Skeletal muscle tissue (tissue), 3 donors: ENCODE measurements at regions not wholly inside any gene's neighbourhood (a gene's known extent, or its start where the extent isn't known, plus 50 kb on each side); places are given as distances from the start of the nearest gene placed in this dataset.

Source experiments
- H3K27ac ChIP-seq: one replicate; pipeline ENCODE4 v1.7.0; 2013; ENCODE audit warnings: mild to moderate bottlenecking, low read depth, low read length, inconsistent platforms
- H3K27me3 ChIP-seq, 3 donors: one replicate each; pipeline ENCODE4 v1.7.0; 2013; ENCODE audit warnings: low read length in 3 of 3; ENCODE audit not compliant: control insufficient read depth in 3 of 3, insufficient read depth in 3 of 3
- H3K36me3 ChIP-seq, 3 donors: one replicate each; pipeline ENCODE4 v1.7.0; 2013; ENCODE audit warnings: low read length in 3 of 3; ENCODE audit not compliant: control insufficient read depth in 3 of 3, insufficient read depth in 3 of 3
- H3K4me1 ChIP-seq, 3 donors: one replicate each; pipeline ENCODE4 v1.7.0; 2013; ENCODE audit warnings: low read length in 3 of 3, mild to moderate bottlenecking in 3 of 3; ENCODE audit not compliant: control insufficient read depth in 3 of 3, insufficient read depth in 3 of 3
- H3K4me3 ChIP-seq, 3 donors: one replicate each; pipeline ENCODE4 v1.7.0; 2013; ENCODE audit warnings: low read length in 3 of 3
- H3K9ac ChIP-seq, 3 donors: one replicate each; pipeline ENCODE4 v1.7.0; 2013; ENCODE audit warnings: low read length in 3 of 3, mild to moderate bottlenecking in 3 of 3, moderate library complexity in 2 of 3, low read depth in 1 of 3
- H3K9me3 ChIP-seq, 3 donors: one replicate each; pipeline ENCODE4 v1.7.0; 2013; ENCODE audit warnings: low read length in 3 of 3; ENCODE audit not compliant: control insufficient read depth in 3 of 3
- donor health status: Osteomylitis.

GRCh38 chr20:60629206-60629605, 622.9 kb upstream of the CDH4 start:
- Histone ChIP-seq H3K27me3 (peaks cover 0 to 4% (median 0%) of the 10 kb centered on the region in 3 donors), H3K4me3 (no peak overlapping the region), H3K36me3 (no peaks in the 10 kb centered on the region), H3K27ac (no peak overlapping the region), H3K9me3 (no peaks in the 10 kb centered on the region), H3K9ac (no peak overlapping the region), H3K4me1 (no peaks in the 10 kb centered on the region)

DNA sequence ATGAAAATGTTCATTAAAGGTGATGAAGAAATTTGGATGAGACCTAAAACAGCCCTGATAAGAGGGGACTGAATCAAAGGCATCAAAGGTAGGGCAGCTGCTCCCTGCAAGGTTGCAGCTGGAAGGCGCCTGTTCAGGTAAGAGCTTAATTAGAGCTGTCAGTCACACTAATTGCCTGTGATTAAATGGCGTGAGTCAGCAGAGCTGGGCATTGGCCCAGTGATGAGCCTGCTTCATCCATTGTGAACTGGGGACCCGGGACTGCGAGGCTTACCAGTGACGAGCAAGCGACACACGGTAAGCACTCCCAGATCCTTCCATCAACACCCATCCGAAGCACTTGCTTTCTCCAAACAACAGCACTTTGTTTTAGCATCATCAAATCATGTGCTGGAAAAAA, 621.5 kb upstream of the CDH4 start:
- no peak overlapping the region for H3K4me3 ChIP-seq
- H3K9ac ChIP-seq, result no peak overlapping the region
- H3K36me3 ChIP-seq, result no peaks in the 10 kb centered on the region
- no peak overlapping the region for H3K27ac ChIP-seq
- H3K4me1 ChIP-seq, result no peaks in the 10 kb centered on the region
- H3K9me3 ChIP-seq, result no peaks in the 10 kb centered on the region
- H3K27me3 ChIP-seq, result peaks cover 0 to 10% (median 0%) of the 10 kb centered on the region in 3 donors

DNA sequence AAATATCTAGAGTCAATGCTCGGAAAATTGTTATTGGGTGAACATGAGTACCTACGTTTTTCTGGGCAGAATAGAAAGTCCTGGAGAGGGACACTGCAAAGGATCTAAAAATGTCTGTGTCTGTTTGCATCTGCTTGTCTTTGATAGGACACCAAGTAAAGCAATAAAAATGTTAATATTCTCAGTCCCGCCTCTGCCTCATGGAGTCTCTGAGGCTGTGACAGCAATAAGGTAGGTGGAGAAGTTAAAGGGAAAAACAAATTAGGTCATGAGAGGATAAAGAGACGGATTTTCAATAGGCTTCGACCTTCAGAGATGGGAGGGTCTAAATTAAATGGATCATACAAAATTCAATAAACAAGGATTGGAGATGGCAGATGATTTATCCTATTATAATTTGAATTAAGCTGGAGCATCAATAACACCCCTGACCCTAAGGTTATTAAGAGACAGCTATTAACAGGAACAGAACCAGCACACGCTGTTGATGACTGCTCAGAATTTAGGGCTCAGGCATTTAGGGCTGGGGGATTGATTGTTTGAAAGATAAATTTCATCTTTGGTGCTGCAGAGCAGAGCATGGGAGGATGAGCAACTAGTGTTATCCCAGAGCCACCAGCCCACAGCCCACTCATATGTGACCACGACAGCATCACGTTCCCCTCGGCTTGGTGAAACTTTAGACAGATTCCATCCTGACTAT, 620.3 kb upstream of the CDH4 start:
- no peak overlapping the region for H3K4me3 ChIP-seq
- H3K4me1 ChIP-seq, result no peaks in the 10 kb centered on the region
- no peak overlapping the region for H3K27ac ChIP-seq
- H3K9me3 ChIP-seq, result no peaks in the 10 kb centered on the region
- no peaks in the 10 kb centered on the region for H3K36me3 ChIP-seq
- H3K9ac ChIP-seq, result no peak overlapping the region
- peaks cover 0 to 10% (median 0%) of the 10 kb centered on the region in 3 donors for H3K27me3 ChIP-seq

GRCh38 chr20:60632391-60633262, 619.4 kb upstream of the CDH4 start:
- Histone ChIP-seq H3K36me3 (no peaks in the 10 kb centered on the region), H3K27me3 (peaks cover 0 to 10% (median 0%) of the 10 kb centered on the region in 3 donors), H3K4me1 (no peaks in the 10 kb centered on the region), H3K9ac (no peak overlapping the region), H3K27ac (no peak overlapping the region), H3K9me3 (no peaks in the 10 kb centered on the region), H3K4me3 (no peak overlapping the region)

- peaks cover 0 to 6% (median 0%) of the 10 kb centered on the region in 3 donors for H3K27me3 ChIP-seq
- H3K9ac ChIP-seq, result no peak overlapping the region
- H3K4me3 ChIP-seq, result no peak overlapping the region
- H3K4me1 ChIP-seq, result no peaks in the 10 kb centered on the region
- H3K9me3 ChIP-seq, result no peaks in the 10 kb centered on the region
- H3K27ac ChIP-seq, result no peak overlapping the region
- no peaks in the 10 kb centered on the region for H3K36me3 ChIP-seq
Measured at GRCh38 chr20:60634491-60635172, 617.4 kb upstream of the CDH4 start.

- H3K36me3 ChIP-seq, result no peaks in the 10 kb centered on the region
- H3K27ac ChIP-seq, result no peak overlapping the region
- peaks cover 0 to 6% (median 0%) of the 10 kb centered on the region in 3 donors for H3K27me3 ChIP-seq
- H3K9ac ChIP-seq, result no peak overlapping the region
- H3K4me3 ChIP-seq, result no peak overlapping the region
- no peaks in the 10 kb centered on the region for H3K9me3 ChIP-seq
- no peaks in the 10 kb centered on the region for H3K4me1 ChIP-seq
Measured at GRCh38 chr20:60636417-60636816, 615.6 kb upstream of the CDH4 start.

DNA sequence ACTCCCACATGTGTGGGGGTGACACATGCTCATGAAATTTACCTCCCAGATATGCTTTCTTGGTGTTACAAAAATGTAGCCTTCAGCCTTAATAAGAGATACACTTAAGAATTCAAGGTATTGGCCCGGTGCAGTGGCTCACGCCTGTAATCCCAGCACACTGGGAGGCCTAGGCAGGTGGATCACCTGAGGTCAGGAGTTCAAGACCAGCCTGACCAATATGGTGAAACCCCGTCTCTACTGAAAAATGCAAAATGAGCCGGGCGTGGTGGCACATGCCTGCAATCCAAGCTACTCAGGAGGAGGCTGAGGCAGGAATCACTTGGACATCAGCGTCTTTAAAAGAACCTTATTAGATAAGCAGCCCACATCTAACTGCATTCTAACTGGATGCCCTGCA, 614.3 kb upstream of the CDH4 start:
- peaks cover 0 to 6% (median 0%) of the 10 kb centered on the region in 3 donors for H3K27me3 ChIP-seq
- H3K36me3 ChIP-seq, result no peaks in the 10 kb centered on the region
- no peaks in the 10 kb centered on the region for H3K9me3 ChIP-seq
- H3K9ac ChIP-seq, result no peak overlapping the region
- no peak overlapping the region for H3K4me3 ChIP-seq
- H3K27ac ChIP-seq, result no peak overlapping the region
- peaks cover 0 to 2% (median 0%) of the 10 kb centered on the region in 3 donors for H3K4me1 ChIP-seq

DNA sequence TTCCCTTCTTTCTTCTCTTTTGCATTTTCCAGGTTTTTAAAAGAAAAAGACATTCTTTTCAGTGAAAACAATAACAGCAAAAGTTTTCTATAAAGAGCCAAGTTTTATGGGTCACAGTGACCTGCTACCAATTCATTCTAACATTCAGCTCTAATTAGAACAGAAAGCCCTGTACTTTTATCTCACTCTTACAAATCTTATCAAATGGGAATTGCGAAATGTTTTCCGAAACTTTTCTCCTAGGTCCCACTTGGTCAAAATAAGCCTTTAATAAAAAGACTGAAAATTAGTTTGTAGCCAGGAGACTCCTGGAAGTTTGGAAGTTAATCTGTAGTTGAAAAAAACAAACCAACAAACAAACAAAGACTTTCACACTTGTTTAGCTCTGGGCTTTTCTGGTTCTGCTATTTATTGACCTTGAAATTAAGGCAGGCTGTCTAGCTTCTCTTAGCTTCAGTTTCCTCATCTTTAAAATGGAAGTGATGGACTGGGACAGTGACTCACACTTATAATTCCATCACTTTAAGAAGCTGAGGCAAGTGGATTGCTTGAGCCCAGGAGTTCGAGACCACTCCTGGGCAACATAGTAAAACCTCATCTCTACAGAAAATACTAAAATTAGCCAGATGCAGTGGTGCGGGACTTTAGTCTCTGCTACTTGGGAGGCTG, 613.5 kb upstream of the CDH4 start:
- no peaks in the 10 kb centered on the region for H3K9me3 ChIP-seq
- H3K27ac ChIP-seq, result no peak overlapping the region
- no peak overlapping the region for H3K4me3 ChIP-seq
- no peaks in the 10 kb centered on the region for H3K36me3 ChIP-seq
- H3K27me3 ChIP-seq, result peaks cover 0 to 6% (median 0%) of the 10 kb centered on the region in 3 donors
- no peak overlapping the region for H3K9ac ChIP-seq
- peaks cover 0 to 2% (median 0%) of the 10 kb centered on the region in 3 donors for H3K4me1 ChIP-seq

GRCh38 chr20:60641879-60642447, 610.1 kb upstream of the CDH4 start:
- Histone ChIP-seq H3K4me1 (peaks cover 0 to 2% (median 0%) of the 10 kb centered on the region in 3 donors), H3K9me3 (peaks cover 0 to 3% (median 0%) of the 10 kb centered on the region in 3 donors), H3K27ac (no peak overlapping the region), H3K36me3 (no peaks in the 10 kb centered on the region), H3K4me3 (no peak overlapping the region), H3K27me3 (no peaks in the 10 kb centered on the region), H3K9ac (no peak overlapping the region)
